SK-N-SH treated with all-trans-retinoic acid at 6 μM for 48 hours (cell line): ENCODE measurements at regions not wholly inside any gene's neighbourhood (a gene's known extent, or its start where the extent isn't known, plus 50 kb on each side); places are given as distances from the start of the nearest gene placed in this dataset.
"Not testable (repeated sequence)": the region's sequence is repeated elsewhere in the genome, so short reads cannot be mapped to it uniquely, and the experiment has no call there.

Source experiments
- BACH2 ChIP-seq: fragments of 250-450 bp; sonication (Bioruptor Pico); IDR thresholded peaks from 2 replicates; pipeline ENCODE4 v1.9.0; 2021; ENCODE audit warnings: mild to moderate bottlenecking, borderline replicate concordance
- CSDC2 ChIP-seq: fragments of 250-450 bp; sonication (Bioruptor Pico); IDR thresholded peaks from 2 replicates; pipeline ENCODE4 v1.5.0; 2020; ENCODE audit warnings: mild to moderate bottlenecking, moderate library complexity
- CSRNP3 ChIP-seq: fragments of 250-450 bp; sonication (Bioruptor Pico); IDR thresholded peaks from 2 replicates; pipeline ENCODE4 v1.5.1; 2021; ENCODE audit warnings: mild to moderate bottlenecking, moderate library complexity
- OSR1 ChIP-seq: fragments of 250-450 bp; sonication (Bioruptor Pico); IDR thresholded peaks from 2 replicates; pipeline ENCODE4 v1.8.0; 2022; ENCODE audit warnings: moderate library complexity, mild to moderate bottlenecking, inconsistent platforms
- PATZ1 ChIP-seq: fragments of 250-450 bp; sonication (Bioruptor Pico); IDR thresholded peaks from 2 replicates; pipeline ENCODE4 v1.8.0; 2020; ENCODE audit warnings: mild to moderate bottlenecking, moderate library complexity, borderline replicate concordance
- ZC3H10 ChIP-seq: fragments of 250-450 bp; sonication (Bioruptor Pico); IDR thresholded peaks from 2 replicates; pipeline ENCODE4 v1.5.1; 2021; ENCODE audit warnings: mild to moderate bottlenecking, moderate library complexity
- TF ChIP-seq, protein P1 (sequence below): fragments of 250-450 bp; sonication (Bioruptor Pico); IDR thresholded peaks from 2 replicates; pipeline ENCODE4 v1.5.0; 2020; ENCODE audit warnings: mild to moderate bottlenecking, moderate library complexity

DNA sequence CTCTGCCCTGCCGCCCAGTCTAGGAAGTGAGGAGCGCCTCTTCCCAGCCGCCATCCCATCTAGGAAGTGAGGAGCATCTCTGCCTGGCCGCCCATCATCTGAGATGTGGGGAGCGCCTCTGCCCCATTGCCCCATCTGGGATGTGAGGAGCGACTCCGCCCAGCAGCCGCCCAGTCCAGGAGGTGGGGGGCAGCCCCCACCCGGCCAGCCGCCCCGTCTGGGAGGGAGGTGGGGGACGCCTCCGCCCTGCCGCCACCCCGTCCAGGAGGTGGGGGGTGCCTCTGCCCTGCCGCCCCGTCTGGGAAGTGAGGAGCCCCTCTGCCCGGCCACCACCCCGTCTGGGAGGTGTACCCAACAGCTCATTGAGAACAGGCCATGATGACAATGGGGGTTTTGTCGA, 146.0 kb upstream of the RAB6C start:
- TF ChIP-seq ZC3H10 (CRISPR knock-in tag); CSRNP3 (CRISPR knock-in tag); OSR1; PATZ1 (CRISPR knock-in tag); BACH2 (CRISPR knock-in tag); CSDC2: not testable (repeated sequence)
- TF ChIP-seq, protein P1, sequence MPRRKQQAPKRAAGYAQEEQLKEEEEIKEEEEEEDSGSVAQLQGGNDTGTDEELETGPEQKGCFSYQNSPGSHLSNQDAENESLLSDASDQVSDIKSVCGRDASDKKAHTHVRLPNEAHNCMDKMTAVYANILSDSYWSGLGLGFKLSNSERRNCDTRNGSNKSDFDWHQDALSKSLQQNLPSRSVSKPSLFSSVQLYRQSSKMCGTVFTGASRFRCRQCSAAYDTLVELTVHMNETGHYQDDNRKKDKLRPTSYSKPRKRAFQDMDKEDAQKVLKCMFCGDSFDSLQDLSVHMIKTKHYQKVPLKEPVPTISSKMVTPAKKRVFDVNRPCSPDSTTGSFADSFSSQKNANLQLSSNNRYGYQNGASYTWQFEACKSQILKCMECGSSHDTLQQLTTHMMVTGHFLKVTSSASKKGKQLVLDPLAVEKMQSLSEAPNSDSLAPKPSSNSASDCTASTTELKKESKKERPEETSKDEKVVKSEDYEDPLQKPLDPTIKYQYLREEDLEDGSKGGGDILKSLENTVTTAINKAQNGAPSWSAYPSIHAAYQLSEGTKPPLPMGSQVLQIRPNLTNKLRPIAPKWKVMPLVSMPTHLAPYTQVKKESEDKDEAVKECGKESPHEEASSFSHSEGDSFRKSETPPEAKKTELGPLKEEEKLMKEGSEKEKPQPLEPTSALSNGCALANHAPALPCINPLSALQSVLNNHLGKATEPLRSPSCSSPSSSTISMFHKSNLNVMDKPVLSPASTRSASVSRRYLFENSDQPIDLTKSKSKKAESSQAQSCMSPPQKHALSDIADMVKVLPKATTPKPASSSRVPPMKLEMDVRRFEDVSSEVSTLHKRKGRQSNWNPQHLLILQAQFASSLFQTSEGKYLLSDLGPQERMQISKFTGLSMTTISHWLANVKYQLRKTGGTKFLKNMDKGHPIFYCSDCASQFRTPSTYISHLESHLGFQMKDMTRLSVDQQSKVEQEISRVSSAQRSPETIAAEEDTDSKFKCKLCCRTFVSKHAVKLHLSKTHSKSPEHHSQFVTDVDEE (CRISPR knock-in tag) = not testable (repeated sequence)
